SU-DHL-6 (cell line): ENCODE measurements at regions not wholly inside any gene's neighbourhood (a gene's known extent, or its start where the extent isn't known, plus 50 kb on each side); places are given as distances from the start of the nearest gene placed in this dataset.

ENCODE experiments used
- H2AFZ ChIP-seq: fragments of 200-600 bp; sonication (generic); 2 replicates; pipeline ENCODE4 v1.6.1; 2014; ENCODE audit warnings: low read depth, mild to moderate bottlenecking, moderate library complexity, mixed read lengths, antibody characterized with exemption, low read length; ENCODE audit not compliant: severe bottlenecking
- H3F3A ChIP-seq: fragments of 200-600 bp; shearing (Covaris generic); 2 replicates; pipeline ENCODE4 v1.6.0; 2016; ENCODE audit warnings: antibody characterized with exemption, mild to moderate bottlenecking; ENCODE audit not compliant: insufficient read depth
- H3K27ac ChIP-seq: fragments of 200-600 bp; sonication (generic); 2 replicates; pipeline ENCODE4 v1.5.1; 2016; ENCODE audit warnings: low read depth, mild to moderate bottlenecking, low read length, moderate library complexity, mixed read lengths
- H3K27me3 ChIP-seq: fragments of 200-600 bp; sonication (generic), shearing (Covaris generic); 2 replicates; pipeline ENCODE4 v1.6.0; 2014; ENCODE audit warnings: mild to moderate bottlenecking, low read length
- H3K36me3 ChIP-seq: fragments of 200-600 bp; sonication (generic); 2 replicates; pipeline ENCODE4 v1.6.1; 2014; ENCODE audit warnings: mild to moderate bottlenecking, low read length, mixed read lengths
- H3K4me2 ChIP-seq: fragments of 300-600, 200-600 bp; shearing (Covaris generic), sonication (generic); 2 replicates; pipeline ENCODE4 v1.6.0; 2014; ENCODE audit warnings: low read length, low read depth, mild to moderate bottlenecking; ENCODE audit not compliant: poor library complexity, severe bottlenecking
- H3K4me3 ChIP-seq: fragments of 200-600 bp; sonication (generic); 2 replicates; pipeline ENCODE4 v1.5.1; 2014; ENCODE audit warnings: antibody characterized with exemption, low read length, mild to moderate bottlenecking, mixed read lengths; ENCODE audit not compliant: insufficient read depth, poor library complexity, severe bottlenecking
- H3K79me2 ChIP-seq: fragments of 200-600 bp; sonication (generic); 2 replicates; pipeline ENCODE4 v1.6.1; 2014; ENCODE audit warnings: mild to moderate bottlenecking, low read length, moderate library complexity; ENCODE audit not compliant: insufficient read depth
- H3K9ac ChIP-seq: fragments of 200-600 bp; sonication (generic); 2 replicates; pipeline ENCODE4 v1.7.0; 2014; ENCODE audit warnings: mild to moderate bottlenecking, low read length
- H3K9me2 ChIP-seq: fragments of 200-600 bp; sonication (generic); replicated peaks from 2 replicates; pipeline ENCODE4 v1.6.1; 2014; ENCODE audit warnings: low read length; ENCODE audit not compliant: insufficient read depth
- H3K9me3 ChIP-seq: fragments of 200-600 bp; sonication (generic); 2 replicates; pipeline ENCODE4 v1.6.1; 2014; ENCODE audit warnings: low read length, mixed read lengths; ENCODE audit not compliant: insufficient read depth
- H4K20me1 ChIP-seq: fragments of 200-600 bp; sonication (generic); 2 replicates; pipeline ENCODE4 v1.6.1; 2014; ENCODE audit warnings: low read depth, mild to moderate bottlenecking, antibody characterized with exemption, low read length, moderate library complexity, mixed read lengths
- EZH2phosphoT487 ChIP-seq: fragments of 200-600 bp; sonication (generic), shearing (Covaris generic); conservative IDR thresholded peaks from 2 replicates; pipeline ENCODE4 v1.6.1; 2018; ENCODE audit warnings: mild to moderate bottlenecking, antibody characterized with exemption, low read length, moderate library complexity, mixed read lengths
- TF ChIP-seq, protein P1 (sequence below): fragments of 200-600 bp; sonication (generic); IDR thresholded peaks from one replicate; pipeline ENCODE4 v1.5.1; 2017; ENCODE audit warnings: antibody characterized with exemption, mild to moderate bottlenecking, low read length, moderate library complexity; ENCODE audit not compliant: insufficient read depth, poor library complexity, severe bottlenecking

GRCh38 chr17:27066315-27066714 is 227.6 kb upstream of the WSB1 start:
- no peaks in the 10 kb centered on the region for H3F3A ChIP-seq
- no peaks in the 10 kb centered on the region for H3K27me3 ChIP-seq
- H3K4me3 ChIP-seq: no peak overlapping the region
- H3K79me2 ChIP-seq: no peaks in the 10 kb centered on the region
- no peaks in the 10 kb centered on the region for H3K9me2 ChIP-seq
- H3K9ac ChIP-seq: no peak overlapping the region
- H2AFZ ChIP-seq: no peak overlapping the region
- no peak overlapping the region for H3K27ac ChIP-seq
- H4K20me1 ChIP-seq: no peaks in the 10 kb centered on the region
- H3K36me3 ChIP-seq: no peaks in the 10 kb centered on the region
- no peak overlapping the region for H3K4me2 ChIP-seq
- no peaks in the 10 kb centered on the region for H3K9me3 ChIP-seq
- TF ChIP-seq EZH2phosphoT487: no peak
- TF ChIP-seq, protein P1, sequence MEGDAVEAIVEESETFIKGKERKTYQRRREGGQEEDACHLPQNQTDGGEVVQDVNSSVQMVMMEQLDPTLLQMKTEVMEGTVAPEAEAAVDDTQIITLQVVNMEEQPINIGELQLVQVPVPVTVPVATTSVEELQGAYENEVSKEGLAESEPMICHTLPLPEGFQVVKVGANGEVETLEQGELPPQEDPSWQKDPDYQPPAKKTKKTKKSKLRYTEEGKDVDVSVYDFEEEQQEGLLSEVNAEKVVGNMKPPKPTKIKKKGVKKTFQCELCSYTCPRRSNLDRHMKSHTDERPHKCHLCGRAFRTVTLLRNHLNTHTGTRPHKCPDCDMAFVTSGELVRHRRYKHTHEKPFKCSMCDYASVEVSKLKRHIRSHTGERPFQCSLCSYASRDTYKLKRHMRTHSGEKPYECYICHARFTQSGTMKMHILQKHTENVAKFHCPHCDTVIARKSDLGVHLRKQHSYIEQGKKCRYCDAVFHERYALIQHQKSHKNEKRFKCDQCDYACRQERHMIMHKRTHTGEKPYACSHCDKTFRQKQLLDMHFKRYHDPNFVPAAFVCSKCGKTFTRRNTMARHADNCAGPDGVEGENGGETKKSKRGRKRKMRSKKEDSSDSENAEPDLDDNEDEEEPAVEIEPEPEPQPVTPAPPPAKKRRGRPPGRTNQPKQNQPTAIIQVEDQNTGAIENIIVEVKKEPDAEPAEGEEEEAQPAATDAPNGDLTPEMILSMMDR: no peak

GRCh38 chr17:27069842-27070508 is 223.9 kb upstream of the WSB1 start:
- Histone ChIP-seq H3K79me2 (no peaks in the 10 kb centered on the region), H3K36me3 (no peaks in the 10 kb centered on the region), H2AFZ (no peak overlapping the region), H3K4me2 (no peak overlapping the region), H3K9ac (no peak overlapping the region), H4K20me1 (no peaks in the 10 kb centered on the region), H3K27ac (no peak overlapping the region), H3K9me3 (no peaks in the 10 kb centered on the region), H3K9me2 (no peaks in the 10 kb centered on the region), H3F3A (no peaks in the 10 kb centered on the region), H3K27me3 (no peaks in the 10 kb centered on the region), H3K4me3 (no peak overlapping the region)
- no peak for TF ChIP-seq EZH2phosphoT487
- TF ChIP-seq, protein P1: no peak

DNA sequence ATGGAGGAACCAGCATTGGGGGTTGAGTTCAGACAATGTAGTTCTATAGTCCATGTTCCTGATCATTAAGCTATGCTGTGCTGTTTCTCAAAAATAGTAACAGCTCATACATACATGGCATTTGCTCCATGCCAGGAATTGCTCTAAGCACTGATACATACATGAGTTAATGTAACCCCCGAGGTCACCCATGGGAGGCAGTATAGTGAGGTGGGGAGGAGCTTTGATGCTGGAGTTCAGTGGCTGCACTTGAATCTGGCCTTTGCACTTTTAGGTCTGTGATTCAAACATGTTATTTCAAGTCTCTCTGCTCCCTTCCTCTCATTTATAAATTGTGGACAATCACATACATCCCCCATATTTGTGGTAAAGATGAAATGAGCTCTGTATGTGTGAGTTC is 223.1 kb upstream of the WSB1 start:
- H3K27ac ChIP-seq: no peak overlapping the region
- H3K79me2 ChIP-seq: no peaks in the 10 kb centered on the region
- H3K9me3 ChIP-seq: no peaks in the 10 kb centered on the region
- H2AFZ ChIP-seq: no peak overlapping the region
- no peaks in the 10 kb centered on the region for H3K36me3 ChIP-seq
- no peak overlapping the region for H3K9ac ChIP-seq
- TF ChIP-seq, protein P1: no peak
- no peak for TF ChIP-seq EZH2phosphoT487
- H3K9me2 ChIP-seq: no peaks in the 10 kb centered on the region
- no peaks in the 10 kb centered on the region for H3F3A ChIP-seq
- no peak overlapping the region for H3K4me3 ChIP-seq
- H3K4me2 ChIP-seq: no peak overlapping the region
- no peaks in the 10 kb centered on the region for H3K27me3 ChIP-seq
- no peaks in the 10 kb centered on the region for H4K20me1 ChIP-seq
